Right ventricle myocardium inferior (tissue), 1 donor: ENCODE measurements at regions not wholly inside any gene's neighbourhood (a gene's known extent, or its start where the extent isn't known, plus 50 kb on each side); places are given as distances from the start of the nearest gene placed in this dataset.
"Not testable (repeated sequence)": the region's sequence is repeated elsewhere in the genome, so short reads cannot be mapped to it uniquely, and the experiment has no call there.

Experiments used
- ATAC-seq: fragments of 200-7000 bp; cut with Tn5 transposase; one replicate; pipeline ENCODE4 v1.9.1; 2020; ENCODE audit warnings: mild to moderate bottlenecking, moderate library complexity
- DNase-seq: peaks from one replicate; pipeline ENCODE4 v3.0.0; 2021; ENCODE audit errors: missing footprints
- intact Hi-C: fragments of 100-400 bp; cut with DNase I; formaldehyde crosslinking; loops from one replicate; pipeline ENCODE4 v1.11.0; 2022
- donor health status: DM: no; HTN: yes; CAD: no; lungs with severe emphysema.

GRCh38 chr18:60319129-60319528 lies 53.4 kb downstream of the MC4R start:
- no peak for ATAC-seq
- intact Hi-C loops = no loop called here
- no peak for DNase-seq

GRCh38 chr18:60311676-60312360 lies 60.8 kb downstream of the MC4R start:
- no peak for ATAC-seq
- no peak for DNase-seq
- intact Hi-C loops = no loop called here

GRCh38 chr18:60295674-60296073 lies 76.9 kb downstream of the MC4R start:
- intact Hi-C loops = no loop called here
- ATAC-seq = no peak
- no peak for DNase-seq

- DNase-seq = no peak
- ATAC-seq = no peak
- intact Hi-C loops = no loop called here
These were observed 80.4 kb downstream of the MC4R start for GRCh38 chr18:60292186-60292585.

- intact Hi-C loops = no loop called here
- DNase-seq = no peak
- ATAC-seq = no peak
These were observed 93.2 kb downstream of the MC4R start for GRCh38 chr18:60279391-60279790.

- no peak for ATAC-seq
- no peak for DNase-seq
- intact Hi-C loops = no loop called here
These were observed 94.6 kb downstream of the MC4R start for GRCh38 chr18:60277855-60278480.

- DNase-seq = no peak
- intact Hi-C loops = no loop called here
- ATAC-seq = no peak
These were observed 105.0 kb downstream of the MC4R start for GRCh38 chr18:60267391-60268058.

- DNase-seq (no peak), ATAC-seq (no peak)
- intact Hi-C loops = no loop called here
These were observed 106.0 kb downstream of the MC4R start for GRCh38 chr18:60266558-60266957.

GRCh38 chr18:60259052-60259681 lies 113.4 kb downstream of the MC4R start:
- intact Hi-C loops = no loop called here
- DNase-seq (no peak), ATAC-seq (no peak)

- intact Hi-C loops = no loop called here
- DNase-seq (no peak), ATAC-seq (no peak)
These were observed 123.2 kb downstream of the MC4R start for GRCh38 chr18:60249388-60249787.

GRCh38 chr18:60248336-60249330 lies 123.9 kb downstream of the MC4R start:
- ATAC-seq = no peak
- intact Hi-C loops = no loop called here

GRCh38 chr18:60247103-60247502 lies 125.5 kb downstream of the MC4R start:
- intact Hi-C loops = no loop called here
- DNase-seq = no peak
- ATAC-seq = no peak

More at GRCh38 chr18:60248336-60249330, 123.9 kb downstream of the MC4R start:
- DNase-seq = no peak

- intact Hi-C loops = no loop called here
- no peak for DNase-seq
- no peak for ATAC-seq
These were observed 126.0 kb downstream of the MC4R start for GRCh38 chr18:60246606-60247005.

- intact Hi-C loops = no loop called here
- no peak for DNase-seq
- no peak for ATAC-seq
These were observed 127.5 kb downstream of the MC4R start for GRCh38 chr18:60245096-60245495.

- ATAC-seq, intact Hi-C loops, DNase-seq: not testable (repeated sequence)
These were observed 133.4 kb downstream of the MC4R start for GRCh38 chr18:60239024-60239710.

GRCh38 chr18:60235164-60235563 lies 137.4 kb downstream of the MC4R start:
- ATAC-seq (no peak), DNase-seq (no peak)
- intact Hi-C loops = no loop called here

GRCh38 chr18:60232541-60232940 lies 140.0 kb downstream of the MC4R start:
- no peak for DNase-seq

More at GRCh38 chr18:60232541-60232940, 140.0 kb downstream of the MC4R start:
- intact Hi-C loops = no loop called here
- ATAC-seq = no peak
